ENCODE measurements at regions not wholly inside any gene's neighbourhood (a gene's known extent, or its start where the extent isn't known, plus 50 kb on each side); places are given as distances from the start of the nearest gene placed in this dataset.

DNA sequence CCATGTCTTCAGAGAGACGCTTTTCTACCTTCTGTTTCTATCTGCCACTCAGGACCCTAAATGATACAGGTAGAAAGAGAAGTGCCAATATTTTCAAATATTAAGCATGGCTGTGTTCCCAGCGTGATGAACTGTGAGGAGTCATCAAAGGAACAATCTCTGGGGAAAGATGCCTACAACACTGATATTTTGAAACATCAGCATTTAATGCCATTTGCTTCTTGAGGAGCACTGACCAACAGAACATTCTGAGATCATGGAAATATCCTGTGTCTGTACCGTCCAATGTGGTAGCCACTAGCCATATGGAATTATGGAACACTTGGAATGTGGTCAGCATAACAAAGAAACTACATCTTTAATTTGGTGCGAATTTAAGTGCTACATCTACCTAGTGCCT is 117.9 kb upstream of the COL6A5 start:
- DNase-seq (ENCODE audit: low read depth), result no peak
- H3K4me3 ChIP-seq (ENCODE audit: low read depth, low read length), result no peak overlapping the region
- TF ChIP-seq, protein P1, sequence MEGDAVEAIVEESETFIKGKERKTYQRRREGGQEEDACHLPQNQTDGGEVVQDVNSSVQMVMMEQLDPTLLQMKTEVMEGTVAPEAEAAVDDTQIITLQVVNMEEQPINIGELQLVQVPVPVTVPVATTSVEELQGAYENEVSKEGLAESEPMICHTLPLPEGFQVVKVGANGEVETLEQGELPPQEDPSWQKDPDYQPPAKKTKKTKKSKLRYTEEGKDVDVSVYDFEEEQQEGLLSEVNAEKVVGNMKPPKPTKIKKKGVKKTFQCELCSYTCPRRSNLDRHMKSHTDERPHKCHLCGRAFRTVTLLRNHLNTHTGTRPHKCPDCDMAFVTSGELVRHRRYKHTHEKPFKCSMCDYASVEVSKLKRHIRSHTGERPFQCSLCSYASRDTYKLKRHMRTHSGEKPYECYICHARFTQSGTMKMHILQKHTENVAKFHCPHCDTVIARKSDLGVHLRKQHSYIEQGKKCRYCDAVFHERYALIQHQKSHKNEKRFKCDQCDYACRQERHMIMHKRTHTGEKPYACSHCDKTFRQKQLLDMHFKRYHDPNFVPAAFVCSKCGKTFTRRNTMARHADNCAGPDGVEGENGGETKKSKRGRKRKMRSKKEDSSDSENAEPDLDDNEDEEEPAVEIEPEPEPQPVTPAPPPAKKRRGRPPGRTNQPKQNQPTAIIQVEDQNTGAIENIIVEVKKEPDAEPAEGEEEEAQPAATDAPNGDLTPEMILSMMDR (IDR thresholded peaks at IDR 0.05; ENCODE audit: low read depth, low read length, missing control alignments), result no peak

DNA sequence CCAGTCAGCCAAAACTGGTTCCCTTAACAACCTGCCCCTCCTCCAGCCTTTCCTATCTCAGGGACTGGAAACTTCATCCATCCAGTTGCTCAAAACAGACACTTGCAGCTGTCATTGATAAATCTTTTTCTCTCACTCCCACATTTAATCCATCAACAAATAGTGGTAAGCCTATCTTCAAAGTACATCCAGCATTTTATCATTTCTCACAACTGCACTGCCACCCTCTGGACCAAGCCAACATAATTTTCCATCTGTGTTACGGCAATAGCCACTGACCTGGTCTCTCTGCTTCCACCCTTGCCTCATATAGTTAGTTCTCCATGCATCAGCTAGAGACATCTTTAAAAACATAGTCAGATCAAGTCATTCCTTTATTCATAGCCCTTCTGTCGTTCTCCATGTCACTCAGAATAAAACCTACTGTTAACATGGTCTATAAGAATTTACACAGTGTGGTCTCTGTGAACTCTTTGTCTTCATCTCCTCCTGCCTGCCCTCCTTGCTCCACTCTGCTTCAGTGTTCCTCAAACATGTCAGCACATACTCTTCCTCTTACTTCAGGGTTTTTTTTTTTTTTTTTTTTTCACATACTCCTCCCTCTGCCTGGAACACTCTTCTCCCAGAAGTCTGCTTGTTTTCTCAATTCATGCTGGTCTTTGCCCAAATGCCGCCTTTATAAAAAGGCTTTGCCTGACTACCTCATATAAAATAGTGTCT is 102.5 kb upstream of the COL6A5 start:
- no peak overlapping the region for H3K4me3 ChIP-seq (ENCODE audit: low read depth, low read length)
- no peak for DNase-seq (ENCODE audit: low read depth)
- TF ChIP-seq, protein P1 (IDR thresholded peaks at IDR 0.05; ENCODE audit: low read depth, low read length, missing control alignments), result peak; percentile 40

DNA sequence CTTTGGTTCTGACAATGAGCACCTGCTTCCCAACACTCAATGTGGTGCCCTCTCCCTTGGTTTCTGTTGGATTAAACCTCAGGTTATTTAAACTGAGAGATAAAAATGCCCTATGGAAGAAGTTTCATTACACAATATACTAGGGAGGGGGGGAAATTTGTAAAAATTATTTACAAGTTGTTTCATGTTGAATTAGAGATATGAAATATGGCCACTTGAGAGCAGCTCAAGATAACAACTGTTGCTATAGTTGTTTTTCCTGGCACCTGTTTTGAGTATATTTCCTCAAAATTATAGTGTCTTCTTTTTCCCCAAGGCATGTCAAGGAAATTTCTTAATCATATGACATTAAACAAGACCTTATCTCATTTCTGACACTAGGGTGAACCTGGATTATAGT is 101.7 kb upstream of the COL6A5 start:
- no peak for DNase-seq (ENCODE audit: low read depth)
- TF ChIP-seq, protein P1 (IDR thresholded peaks at IDR 0.05; ENCODE audit: low read depth, low read length, missing control alignments), result no peak
- H3K4me3 ChIP-seq (ENCODE audit: low read depth, low read length), result no peak overlapping the region

DNA sequence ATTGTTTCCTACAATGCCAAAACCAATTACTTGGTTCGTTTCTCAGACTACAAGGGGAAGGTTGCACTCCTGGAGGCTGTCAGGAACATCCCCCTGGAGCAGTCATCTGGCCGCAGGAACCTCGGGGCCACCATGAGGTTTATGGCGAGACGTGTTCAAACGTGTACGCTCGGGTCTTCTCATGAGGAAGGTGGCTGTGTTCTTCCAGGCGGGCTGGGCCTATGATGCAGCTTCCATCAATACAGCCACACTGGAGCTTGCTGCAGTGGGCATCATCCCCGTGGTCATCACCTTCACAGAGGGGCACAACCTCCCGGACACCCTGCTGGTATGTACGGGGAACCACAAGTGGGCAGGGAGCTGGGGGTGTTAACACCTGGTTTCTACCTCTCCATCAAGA is 94.5 kb upstream of the COL6A5 start:
- TF ChIP-seq, protein P1 (IDR thresholded peaks at IDR 0.05; ENCODE audit: low read depth, low read length, missing control alignments), result no peak
- no peak overlapping the region for H3K4me3 ChIP-seq (ENCODE audit: low read depth, low read length)
- DNase-seq (ENCODE audit: low read depth), result no peak

DNA sequence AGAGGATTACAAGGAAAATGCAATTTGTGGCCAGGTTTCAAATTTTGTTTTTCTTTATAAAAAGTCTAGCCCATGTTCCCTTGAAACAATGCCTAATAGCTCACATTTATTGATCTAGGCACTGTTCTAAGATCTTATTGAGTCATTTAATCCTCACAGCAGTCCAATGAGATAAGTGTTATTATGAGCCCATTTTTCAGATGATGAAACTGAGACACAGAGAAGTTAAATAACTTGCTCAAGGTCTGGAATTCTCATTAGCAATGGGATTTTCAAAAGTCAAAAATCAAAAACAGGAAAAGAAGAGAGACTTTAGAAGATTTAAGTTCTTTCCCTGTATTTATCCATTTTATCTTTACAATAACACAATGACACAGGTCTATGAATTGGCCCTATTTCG is 90.0 kb upstream of the COL6A5 start:
- TF ChIP-seq, protein P1 (IDR thresholded peaks at IDR 0.05; ENCODE audit: low read depth, low read length, missing control alignments), result no peak
- DNase-seq (ENCODE audit: low read depth), result no peak
- H3K4me3 ChIP-seq (ENCODE audit: low read depth, low read length), result no peak overlapping the region

DNA sequence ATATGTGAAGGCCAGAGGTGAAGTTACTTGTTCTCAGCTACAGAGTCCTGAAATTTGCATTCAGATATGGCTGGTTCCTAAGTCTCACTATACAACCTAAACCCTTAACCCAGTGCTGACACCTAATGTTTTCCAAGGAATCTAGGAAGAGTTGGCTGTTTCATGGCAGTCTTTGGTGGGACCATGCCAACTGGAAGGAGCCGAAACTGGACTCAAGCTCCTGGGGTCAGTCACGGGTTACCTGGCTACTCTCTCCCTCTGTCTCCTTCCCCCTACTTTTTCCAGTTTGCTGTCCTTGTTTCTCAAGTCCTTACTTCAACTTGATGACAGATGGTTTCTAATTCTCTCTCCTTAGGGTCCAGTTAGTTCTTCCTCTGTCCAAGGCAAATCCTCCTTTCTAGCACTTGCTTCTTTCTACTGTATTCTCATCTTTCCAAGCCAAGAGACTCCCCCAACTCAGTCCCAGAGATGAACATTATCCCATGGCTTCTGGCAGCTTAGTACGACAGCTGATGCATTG is 88.6 kb upstream of the COL6A5 start:
- H3K4me3 ChIP-seq (ENCODE audit: low read depth, low read length), result no peak overlapping the region
- DNase-seq (ENCODE audit: low read depth), result no peak
- TF ChIP-seq, protein P1 (IDR thresholded peaks at IDR 0.05; ENCODE audit: low read depth, low read length, missing control alignments), result no peak

DNA sequence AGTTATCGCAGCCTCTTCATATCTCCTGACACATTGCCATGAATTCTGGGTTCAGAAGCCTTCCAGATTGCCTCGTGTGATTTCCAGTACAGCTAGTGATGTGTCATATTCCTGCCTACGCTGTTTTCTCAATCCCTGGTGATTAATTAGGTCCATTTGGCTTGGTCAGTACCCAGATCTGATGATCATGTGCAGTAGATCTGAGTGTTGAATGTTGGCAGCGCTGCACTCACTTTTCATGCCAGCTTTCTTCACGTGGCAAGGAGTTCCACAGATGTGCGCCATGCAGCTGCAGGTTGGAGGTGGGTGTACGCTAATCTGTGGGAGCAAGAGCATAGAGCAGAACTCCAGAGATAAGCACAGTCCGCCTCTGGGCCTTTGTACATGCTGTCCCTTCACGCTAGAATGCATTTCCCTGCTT is 86.9 kb upstream of the COL6A5 start:
- no peak for DNase-seq (ENCODE audit: low read depth)
- TF ChIP-seq, protein P1 (IDR thresholded peaks at IDR 0.05; ENCODE audit: low read depth, low read length, missing control alignments), result no peak

More for the DNA sequence above, 86.9 kb upstream of the COL6A5 start:
- H3K4me3 ChIP-seq (ENCODE audit: low read depth, low read length), result no peak overlapping the region

All from GM12864 (cell line).